SJSA1 (cell line): ENCODE measurements at regions not wholly inside any gene's neighbourhood (a gene's known extent, or its start where the extent isn't known, plus 50 kb on each side); places are given as distances from the start of the nearest gene placed in this dataset.
"Not testable (repeated sequence)": the region's sequence is repeated elsewhere in the genome, so short reads cannot be mapped to it uniquely, and the experiment has no call there.

Source experiments
- DNase-seq, 2 experiments: peaks; one replicate each; pipeline ENCODE4 v3.0.0-alpha.2; 2015 to 2020; ENCODE audit warnings: low spot score in 2 of 2, low read depth in 1 of 2
- H3K27ac ChIP-seq: fragments of 250-450 bp; sonication (Bioruptor Pico); 2 replicates; pipeline ENCODE4 v1.5.1; 2020; ENCODE audit warnings: mild to moderate bottlenecking, moderate library complexity
- H3K27me3 ChIP-seq: fragments of 250-450 bp; sonication (Bioruptor Pico); replicated peaks from 2 replicates; pipeline ENCODE4 v1.5.1; 2020; ENCODE audit warnings: mild to moderate bottlenecking, moderate library complexity
- H3K36me3 ChIP-seq: fragments of 250-450 bp; sonication (Bioruptor Pico); 2 replicates; pipeline ENCODE4 v1.5.1; 2020; ENCODE audit warnings: mild to moderate bottlenecking
- H3K4me1 ChIP-seq: fragments of 250-450 bp; sonication (Bioruptor Pico); replicated peaks from 2 replicates; pipeline ENCODE4 v1.6.1; 2021; ENCODE audit warnings: mild to moderate bottlenecking
- H3K4me3 ChIP-seq: fragments of 250-450 bp; sonication (Bioruptor Pico); 2 replicates; pipeline ENCODE4 v1.5.1; 2020; ENCODE audit warnings: mild to moderate bottlenecking
- H3K9me3 ChIP-seq: fragments of 250-450 bp; sonication (Bioruptor Pico); replicated peaks from 2 replicates; pipeline ENCODE4 v1.5.1; 2020; ENCODE audit warnings: mild to moderate bottlenecking

DNA sequence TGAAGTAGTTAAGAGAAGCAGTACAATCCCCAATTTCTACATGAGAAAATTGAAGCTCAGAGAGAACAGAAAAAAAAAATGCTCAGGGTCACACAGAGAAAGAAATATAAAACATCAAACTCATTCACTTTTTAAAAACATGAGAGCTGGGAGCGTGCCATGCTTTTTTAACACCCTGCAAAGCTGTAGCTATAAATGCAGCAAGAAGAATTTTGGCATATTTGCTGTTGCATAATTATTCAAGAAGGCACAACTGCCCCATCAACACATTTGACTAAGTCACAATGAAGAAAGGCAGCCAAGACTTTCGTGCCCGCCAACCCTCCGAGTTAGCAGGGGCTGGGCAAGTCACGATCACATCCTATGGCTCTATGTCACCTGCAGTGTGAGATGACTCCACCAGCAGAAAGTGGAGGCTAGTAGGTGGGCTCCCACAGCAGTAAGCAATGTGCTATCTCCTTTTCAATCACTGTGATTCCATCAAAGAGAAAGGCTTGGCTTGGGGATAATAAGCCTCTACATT is 214.8 kb downstream of the DHX15 start:
- H3K36me3 ChIP-seq, result no peaks in the 10 kb centered on the region
- H3K9me3 ChIP-seq, result no peaks in the 10 kb centered on the region
- no peak for DNase-seq
- no peak overlapping the region for H3K4me3 ChIP-seq
- no peaks in the 10 kb centered on the region for H3K27me3 ChIP-seq
- no peak overlapping the region for H3K27ac ChIP-seq
- no peaks in the 10 kb centered on the region for H3K4me1 ChIP-seq

- H3K9me3 ChIP-seq, result no peaks in the 10 kb centered on the region
These were observed 215.6 kb downstream of the DHX15 start for GRCh38 chr4:24368801-24369200.

DNA sequence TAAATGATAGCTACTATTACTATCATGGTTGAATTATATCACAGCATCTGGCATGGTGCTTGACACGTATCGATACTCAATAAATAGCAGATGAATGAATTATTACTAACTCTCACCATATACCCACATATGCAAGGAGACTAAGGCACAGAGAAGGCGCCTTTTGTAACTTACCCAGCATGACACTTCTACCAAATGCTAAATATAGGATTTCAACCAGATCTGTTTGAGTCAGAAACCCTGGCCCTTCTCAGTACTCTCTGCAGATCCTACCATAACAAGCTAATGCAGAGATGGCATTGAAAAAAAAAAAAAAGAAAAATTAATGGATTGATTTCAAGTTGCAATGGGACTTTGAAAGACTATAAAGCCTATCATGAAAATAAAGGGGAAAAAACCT is 219.5 kb downstream of the DHX15 start:
- no peak for DNase-seq
- no peak overlapping the region for H3K4me3 ChIP-seq
- H3K4me1 ChIP-seq, result no peaks in the 10 kb centered on the region
- H3K9me3 ChIP-seq, result no peaks in the 10 kb centered on the region
- H3K27ac ChIP-seq, result no peak overlapping the region
- H3K27me3 ChIP-seq, result no peaks in the 10 kb centered on the region
- no peaks in the 10 kb centered on the region for H3K36me3 ChIP-seq

More at GRCh38 chr4:24368801-24369200, 215.6 kb downstream of the DHX15 start:
- Histone ChIP-seq H3K4me1 (no peaks in the 10 kb centered on the region), H3K27ac (no peak overlapping the region), H3K27me3 (no peaks in the 10 kb centered on the region), H3K4me3 (no peak overlapping the region), H3K36me3 (no peaks in the 10 kb centered on the region)
- no peak for DNase-seq

DNA sequence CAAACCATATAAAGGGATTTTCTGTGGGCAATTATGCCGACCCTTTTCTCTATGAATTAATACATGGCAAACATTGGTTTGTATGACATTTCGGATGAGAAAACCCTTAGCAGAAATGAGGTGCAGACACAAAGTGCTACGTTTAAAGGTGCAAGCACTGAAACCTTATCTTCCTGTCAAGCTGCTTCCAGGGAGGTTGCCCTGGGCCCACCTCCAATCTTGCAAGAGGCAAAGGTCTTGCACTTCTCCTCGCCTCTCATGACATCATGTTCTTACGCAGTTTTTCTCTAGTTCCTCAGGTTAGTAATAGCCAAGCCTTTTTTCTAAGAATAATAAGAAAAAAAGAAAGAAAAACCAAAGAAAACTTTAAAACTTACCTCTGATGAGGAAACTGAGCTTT is 220.1 kb downstream of the DHX15 start:
- Histone ChIP-seq H3K27ac (no peak overlapping the region), H3K27me3 (no peaks in the 10 kb centered on the region), H3K36me3 (no peaks in the 10 kb centered on the region), H3K9me3 (no peaks in the 10 kb centered on the region), H3K4me3 (no peak overlapping the region), H3K4me1 (no peaks in the 10 kb centered on the region)
- no peak for DNase-seq

GRCh38 chr4:24363751-24364150 is 220.6 kb downstream of the DHX15 start:
- Histone ChIP-seq H3K36me3 (no peaks in the 10 kb centered on the region), H3K27me3 (no peaks in the 10 kb centered on the region), H3K4me1 (no peaks in the 10 kb centered on the region), H3K27ac (no peak overlapping the region), H3K9me3 (no peaks in the 10 kb centered on the region), H3K4me3 (no peak overlapping the region)
- DNase-seq, result no peak

GRCh38 chr4:24352112-24352511 is 232.2 kb downstream of the DHX15 start:
- H3K9me3 ChIP-seq, result no peaks in the 10 kb centered on the region
- H3K27ac ChIP-seq, result no peak overlapping the region
- no peaks in the 10 kb centered on the region for H3K4me1 ChIP-seq
- H3K27me3 ChIP-seq, result no peaks in the 10 kb centered on the region
- no peak for DNase-seq
- no peak overlapping the region for H3K4me3 ChIP-seq
- H3K36me3 ChIP-seq, result no peaks in the 10 kb centered on the region

GRCh38 chr4:24349168-24349996 is 235.0 kb downstream of the DHX15 start:
- H3K9me3 ChIP-seq, H3K27ac ChIP-seq, DNase-seq, H3K36me3 ChIP-seq, H3K4me1 ChIP-seq, H3K4me3 ChIP-seq, H3K27me3 ChIP-seq: not testable (repeated sequence)

DNA sequence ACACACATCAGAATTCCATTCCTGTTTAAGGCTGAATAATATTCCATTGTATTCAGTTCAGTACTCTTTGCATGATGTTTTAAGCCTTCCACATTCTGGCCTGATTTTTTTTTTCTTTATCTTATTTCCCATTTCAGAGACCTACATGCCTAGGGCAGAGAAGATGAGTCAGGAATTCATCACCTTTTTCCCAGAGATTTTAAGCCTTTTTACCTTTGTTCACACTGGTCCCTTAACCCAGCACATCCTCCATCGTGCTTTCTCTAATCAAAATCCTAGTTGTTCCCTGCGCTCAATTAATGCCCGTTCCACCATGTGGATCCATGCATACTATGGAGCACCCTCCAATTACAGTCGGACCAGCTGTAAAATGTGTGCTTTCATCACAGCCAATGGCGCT is 245.1 kb downstream of the DHX15 start:
- no peaks in the 10 kb centered on the region for H3K27me3 ChIP-seq
- no peaks in the 10 kb centered on the region for H3K9me3 ChIP-seq

GRCh38 chr4:24337451-24338190 is 246.7 kb downstream of the DHX15 start:
- Histone ChIP-seq H3K36me3 (no peaks in the 10 kb centered on the region), H3K27ac (no peak overlapping the region), H3K9me3 (no peaks in the 10 kb centered on the region), H3K4me1 (no peaks in the 10 kb centered on the region), H3K4me3 (no peak overlapping the region), H3K27me3 (no peaks in the 10 kb centered on the region)
- DNase-seq, result no peak

More for the DNA sequence above, 245.1 kb downstream of the DHX15 start:
- DNase-seq, result no peak
- no peaks in the 10 kb centered on the region for H3K36me3 ChIP-seq
- no peak overlapping the region for H3K4me3 ChIP-seq
- no peaks in the 10 kb centered on the region for H3K4me1 ChIP-seq
- H3K27ac ChIP-seq, result no peak overlapping the region

DNA sequence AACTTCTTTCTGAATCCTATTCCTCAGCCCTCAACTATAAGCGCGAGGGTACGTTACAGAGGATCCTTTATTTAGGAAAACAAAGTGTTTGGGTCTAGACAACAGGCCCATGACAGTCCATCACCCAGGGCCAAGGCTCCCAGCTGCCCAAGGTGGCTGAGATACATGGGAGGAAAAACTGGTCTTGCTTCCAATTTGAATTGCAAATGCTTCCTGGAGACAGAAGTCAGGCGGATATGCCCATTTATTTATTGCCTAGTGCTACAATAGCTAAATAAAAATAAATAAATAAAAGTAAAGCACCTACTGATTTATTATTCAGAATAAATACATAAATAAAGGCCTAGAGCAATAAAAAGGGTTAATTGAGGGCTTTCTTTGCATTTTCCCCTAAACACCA is 248.7 kb downstream of the DHX15 start:
- Histone ChIP-seq H3K9me3 (no peaks in the 10 kb centered on the region), H3K4me1 (no peaks in the 10 kb centered on the region), H3K27me3 (no peaks in the 10 kb centered on the region), H3K36me3 (no peaks in the 10 kb centered on the region), H3K27ac (no peak overlapping the region), H3K4me3 (no peak overlapping the region)
- no peak for DNase-seq

DNA sequence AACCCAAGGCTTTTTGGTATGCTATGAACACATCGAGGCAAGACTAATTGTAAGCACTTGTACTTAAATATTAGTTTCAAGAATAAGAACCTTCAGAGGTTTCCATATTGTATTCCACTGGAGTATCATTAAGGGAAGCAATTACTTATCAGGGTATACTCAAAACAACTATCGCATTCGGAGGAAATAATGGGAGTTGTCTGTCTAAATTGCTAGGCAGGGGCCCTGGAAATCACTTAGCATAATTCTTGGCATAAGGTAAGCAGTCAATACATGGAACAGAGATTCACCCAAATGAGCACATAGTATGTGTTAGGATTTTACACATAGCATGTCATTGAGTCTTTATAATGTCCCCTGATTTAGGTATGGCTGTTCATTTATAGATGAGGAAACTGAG is 249.4 kb downstream of the DHX15 start:
- H3K27me3 ChIP-seq, result no peaks in the 10 kb centered on the region
- no peaks in the 10 kb centered on the region for H3K9me3 ChIP-seq
- no peak overlapping the region for H3K27ac ChIP-seq
- H3K4me1 ChIP-seq, result no peaks in the 10 kb centered on the region
- no peaks in the 10 kb centered on the region for H3K36me3 ChIP-seq
- no peak for DNase-seq
- H3K4me3 ChIP-seq, result no peak overlapping the region

DNA sequence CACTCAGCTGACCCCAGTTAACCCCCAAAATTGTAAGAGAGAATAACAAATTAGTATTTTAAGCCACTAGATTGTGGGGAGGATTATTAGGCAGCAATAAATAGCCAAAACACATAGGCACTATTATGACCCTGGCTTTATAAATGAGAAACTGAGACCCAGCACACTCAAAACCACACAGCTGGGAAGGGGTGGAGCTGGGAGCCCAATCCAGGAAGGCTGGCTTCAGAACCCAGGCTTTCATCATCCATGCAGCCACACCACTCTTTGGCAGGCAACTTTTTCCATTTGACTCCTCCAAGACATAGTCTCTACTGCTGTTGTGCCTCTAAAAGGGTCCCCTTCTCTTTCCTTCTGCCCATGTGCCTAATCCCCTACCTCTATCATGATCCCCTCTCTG is 253.8 kb downstream of the DHX15 start:
- Histone ChIP-seq H3K36me3 (no peaks in the 10 kb centered on the region), H3K4me3 (no peak overlapping the region), H3K4me1 (no peaks in the 10 kb centered on the region), H3K9me3 (no peaks in the 10 kb centered on the region), H3K27me3 (no peaks in the 10 kb centered on the region), H3K27ac (no peak overlapping the region)
- no peak for DNase-seq

- Histone ChIP-seq H3K4me1 (no peaks in the 10 kb centered on the region), H3K9me3 (no peaks in the 10 kb centered on the region), H3K36me3 (no peaks in the 10 kb centered on the region), H3K27ac (no peak overlapping the region), H3K4me3 (no peak overlapping the region), H3K27me3 (no peaks in the 10 kb centered on the region)
- DNase-seq, result no peak
These were observed 254.2 kb downstream of the DHX15 start for GRCh38 chr4:24330172-24330571.

GRCh38 chr4:24328711-24329110 is 255.6 kb downstream of the DHX15 start:
- Histone ChIP-seq H3K9me3 (no peaks in the 10 kb centered on the region), H3K4me3 (no peak overlapping the region), H3K36me3 (no peaks in the 10 kb centered on the region), H3K27ac (no peak overlapping the region), H3K4me1 (no peaks in the 10 kb centered on the region), H3K27me3 (no peaks in the 10 kb centered on the region)
- no peak for DNase-seq
